ENCODE measurements at regions not wholly inside any gene's neighbourhood (a gene's known extent, or its start where the extent isn't known, plus 50 kb on each side); places are given as distances from the start of the nearest gene placed in this dataset.

DNA sequence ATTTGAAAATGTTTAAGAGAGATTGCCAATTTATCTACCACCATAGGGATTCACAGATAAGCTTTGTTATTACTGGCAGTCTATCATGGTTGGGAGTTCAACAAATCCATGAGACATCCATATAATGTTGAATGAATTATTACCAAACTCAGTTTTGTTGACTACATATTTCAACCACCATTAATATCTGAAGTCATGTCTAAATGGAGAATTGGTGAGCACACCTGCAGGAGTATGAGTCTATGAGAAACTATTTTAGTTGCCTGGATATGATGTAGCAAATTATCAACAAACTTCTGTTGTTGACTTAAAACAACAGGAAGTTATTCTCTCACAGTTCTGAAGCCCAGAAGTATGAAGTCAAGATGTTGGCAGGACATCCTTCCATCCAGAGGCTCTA lies 126.8 kb upstream of the FBXL7 start:
- Histone ChIP-seq H3K36me3 (no peaks in the 10 kb centered on the region), H3K4me1 (ENCODE audit: control insufficient read depth in 1 of 2, insufficient read depth in 1 of 2, low read depth in 1 of 2, low read length in 1 of 2) (no peaks in the 10 kb centered on the region), H3K27me3 (no peaks in the 10 kb centered on the region), H3K27ac (no peak overlapping the region), H3K4me3 (ENCODE audit: low read depth in 1 of 2, low read length in 1 of 2) (no peak overlapping the region), H3K9me3 (no peaks in the 10 kb centered on the region)
- TF ChIP-seq, protein P1, sequence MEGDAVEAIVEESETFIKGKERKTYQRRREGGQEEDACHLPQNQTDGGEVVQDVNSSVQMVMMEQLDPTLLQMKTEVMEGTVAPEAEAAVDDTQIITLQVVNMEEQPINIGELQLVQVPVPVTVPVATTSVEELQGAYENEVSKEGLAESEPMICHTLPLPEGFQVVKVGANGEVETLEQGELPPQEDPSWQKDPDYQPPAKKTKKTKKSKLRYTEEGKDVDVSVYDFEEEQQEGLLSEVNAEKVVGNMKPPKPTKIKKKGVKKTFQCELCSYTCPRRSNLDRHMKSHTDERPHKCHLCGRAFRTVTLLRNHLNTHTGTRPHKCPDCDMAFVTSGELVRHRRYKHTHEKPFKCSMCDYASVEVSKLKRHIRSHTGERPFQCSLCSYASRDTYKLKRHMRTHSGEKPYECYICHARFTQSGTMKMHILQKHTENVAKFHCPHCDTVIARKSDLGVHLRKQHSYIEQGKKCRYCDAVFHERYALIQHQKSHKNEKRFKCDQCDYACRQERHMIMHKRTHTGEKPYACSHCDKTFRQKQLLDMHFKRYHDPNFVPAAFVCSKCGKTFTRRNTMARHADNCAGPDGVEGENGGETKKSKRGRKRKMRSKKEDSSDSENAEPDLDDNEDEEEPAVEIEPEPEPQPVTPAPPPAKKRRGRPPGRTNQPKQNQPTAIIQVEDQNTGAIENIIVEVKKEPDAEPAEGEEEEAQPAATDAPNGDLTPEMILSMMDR (IDR thresholded peaks at IDR 0.05): no peak

DNA sequence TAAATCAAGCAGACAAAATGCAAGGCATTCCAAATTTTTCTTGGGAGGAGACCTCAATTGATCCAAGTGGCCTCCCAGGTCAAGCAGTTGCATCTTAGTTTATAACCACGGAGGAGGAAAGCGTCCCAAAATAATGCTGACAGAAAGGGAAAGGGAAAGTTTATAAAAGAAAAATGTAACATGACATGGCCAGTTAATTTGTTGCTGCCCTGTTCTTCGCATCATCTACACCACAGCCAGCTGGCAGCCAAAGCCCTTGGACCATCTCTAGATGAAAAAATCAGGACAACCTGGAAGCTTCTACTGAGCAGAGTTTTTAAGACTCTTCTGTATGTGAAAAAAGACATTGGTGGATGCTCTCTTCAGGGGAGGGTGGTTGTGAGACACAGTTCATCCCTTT lies 128.8 kb upstream of the FBXL7 start:
- Histone ChIP-seq H3K4me3 (ENCODE audit: low read depth in 1 of 2, low read length in 1 of 2) (no peak overlapping the region), H3K27ac (no peak overlapping the region), H3K36me3 (no peaks in the 10 kb centered on the region), H3K27me3 (no peaks in the 10 kb centered on the region), H3K4me1 (ENCODE audit: control insufficient read depth in 1 of 2, insufficient read depth in 1 of 2, low read depth in 1 of 2, low read length in 1 of 2) (no peaks in the 10 kb centered on the region), H3K9me3 (no peaks in the 10 kb centered on the region)
- TF ChIP-seq, protein P1 (IDR thresholded peaks at IDR 0.05): no peak

DNA sequence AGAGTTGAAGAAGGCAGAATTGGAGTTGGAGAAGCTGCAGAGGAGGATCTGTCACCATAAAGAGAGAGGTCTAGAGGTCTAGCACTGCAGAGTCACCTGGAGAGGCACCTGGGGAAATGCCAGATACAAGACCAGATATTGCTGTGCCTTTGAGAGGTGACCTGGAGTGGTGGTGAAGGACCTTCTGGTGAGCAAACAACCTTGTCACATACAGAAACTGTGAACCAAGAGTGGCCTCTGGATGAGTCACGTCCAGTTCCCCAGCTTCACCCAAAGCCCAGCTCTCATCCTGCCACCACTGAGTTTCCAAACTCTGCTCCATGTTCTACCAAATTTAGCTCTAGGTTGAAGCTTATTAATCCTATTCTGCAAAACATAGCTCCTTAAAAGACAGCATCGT lies 131.1 kb upstream of the FBXL7 start:
- no peak overlapping the region for H3K27ac ChIP-seq
- H3K36me3 ChIP-seq: no peaks in the 10 kb centered on the region
- no peaks in the 10 kb centered on the region for H3K27me3 ChIP-seq
- no peaks in the 10 kb centered on the region for H3K4me1 ChIP-seq (ENCODE audit: control insufficient read depth in 1 of 2, insufficient read depth in 1 of 2, low read depth in 1 of 2, low read length in 1 of 2)
- no peaks in the 10 kb centered on the region for H3K9me3 ChIP-seq
- no peak overlapping the region for H3K4me3 ChIP-seq (ENCODE audit: low read depth in 1 of 2, low read length in 1 of 2)
- TF ChIP-seq, protein P1 (IDR thresholded peaks at IDR 0.05): no peak

DNA sequence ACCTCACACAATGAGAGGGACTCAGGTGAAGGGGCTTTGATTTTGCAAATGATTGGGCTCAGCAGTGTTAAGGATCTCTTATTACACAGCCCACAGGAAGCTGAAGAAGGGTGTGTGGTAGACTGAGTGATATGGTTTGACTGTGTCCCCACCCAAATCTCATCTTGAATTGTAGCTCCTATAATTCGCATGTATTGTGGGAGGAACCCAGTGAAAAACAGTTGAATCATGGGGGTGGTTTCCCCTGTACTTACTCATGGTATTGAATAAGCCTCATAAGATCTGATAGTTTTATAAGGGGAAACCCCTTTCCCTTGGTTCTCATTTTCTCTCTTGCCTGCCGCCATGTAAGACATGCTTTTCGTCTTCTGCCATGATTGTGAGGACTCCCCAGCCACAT lies 132.5 kb upstream of the FBXL7 start:
- Histone ChIP-seq H3K27ac (no peak overlapping the region), H3K9me3 (no peaks in the 10 kb centered on the region), H3K27me3 (no peaks in the 10 kb centered on the region), H3K36me3 (no peaks in the 10 kb centered on the region), H3K4me1 (ENCODE audit: control insufficient read depth in 1 of 2, insufficient read depth in 1 of 2, low read depth in 1 of 2, low read length in 1 of 2) (no peaks in the 10 kb centered on the region), H3K4me3 (ENCODE audit: low read depth in 1 of 2, low read length in 1 of 2) (no peak overlapping the region)
- TF ChIP-seq, protein P1 (IDR thresholded peaks at IDR 0.05): no peak

DNA sequence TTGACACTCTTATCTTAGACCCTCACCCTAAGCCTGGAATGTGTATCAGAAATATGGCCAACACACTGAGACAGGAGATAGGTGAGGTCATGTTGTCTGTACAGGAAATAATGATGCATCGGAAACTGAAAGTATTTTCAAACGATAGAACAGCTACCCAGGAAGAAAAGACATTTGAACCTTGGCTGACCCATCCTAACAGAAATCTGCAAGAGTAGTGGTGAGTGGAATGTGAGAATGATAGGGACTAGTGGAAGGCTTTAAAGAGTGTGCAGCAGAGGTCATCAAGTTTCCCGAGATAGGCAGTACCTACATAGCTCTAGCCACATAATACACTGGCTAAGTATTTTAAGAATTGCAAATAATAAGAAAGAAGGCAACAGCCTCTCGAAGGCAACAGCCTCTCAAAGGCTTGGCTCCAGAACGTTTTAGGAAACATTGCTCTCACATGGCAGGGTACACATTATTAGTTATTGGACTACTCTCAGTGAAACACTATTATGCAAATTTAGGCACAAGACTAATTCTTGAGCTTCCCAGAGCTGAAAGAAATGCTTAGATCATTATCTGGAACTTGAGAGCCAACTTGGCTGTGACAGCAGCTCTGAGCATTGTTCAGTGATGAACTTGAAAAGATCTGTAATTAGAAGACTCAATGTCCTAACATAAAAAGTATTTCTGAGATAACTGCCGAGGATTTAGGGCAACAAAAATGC lies 133.1 kb upstream of the FBXL7 start:
- Histone ChIP-seq H3K27ac (no peak overlapping the region), H3K4me1 (ENCODE audit: control insufficient read depth in 1 of 2, insufficient read depth in 1 of 2, low read depth in 1 of 2, low read length in 1 of 2) (no peaks in the 10 kb centered on the region), H3K36me3 (no peaks in the 10 kb centered on the region), H3K9me3 (no peaks in the 10 kb centered on the region), H3K27me3 (no peaks in the 10 kb centered on the region), H3K4me3 (ENCODE audit: low read depth in 1 of 2, low read length in 1 of 2) (no peak overlapping the region)
- TF ChIP-seq, protein P1 (IDR thresholded peaks at IDR 0.05): no peak

All from neutrophil (primary cell).